Erythroblast (primary cell): ENCODE measurements at regions not wholly inside any gene's neighbourhood (a gene's known extent, or its start where the extent isn't known, plus 50 kb on each side); places are given as distances from the start of the nearest gene placed in this dataset.

Experiments
- GATA1 ChIP-seq: IDR thresholded peaks from 2 replicates; pipeline ENCODE4 v1.6.1; 2011; ENCODE audit warnings: low read depth, mild to moderate bottlenecking, control low read depth, low read length, moderate library complexity
- POLR2A ChIP-seq: IDR thresholded peaks from 2 replicates; pipeline ENCODE4 v1.6.1; 2011; ENCODE audit warnings: mild to moderate bottlenecking, low read length

- TF ChIP-seq POLR2A = no peak
- no peak for TF ChIP-seq GATA1
These were observed 274.8 kb upstream of the TRIB2 start for GRCh38 chr2:12441750-12442475.
